ENCODE measurements at regions not wholly inside any gene's neighbourhood (a gene's known extent, or its start where the extent isn't known, plus 50 kb on each side); places are given as distances from the start of the nearest gene placed in this dataset.

- Histone ChIP-seq H3K27ac (ENCODE audit: low read depth, low read length, severe bottlenecking) (no peak overlapping the region), H3K4me1 (ENCODE audit: control insufficient read depth, insufficient read depth, low read length, poor library complexity, severe bottlenecking) (no peaks in the 10 kb centered on the region), H3K9me3 (ENCODE audit: control insufficient read depth, low read length) (no peaks in the 10 kb centered on the region), H3K36me3 (ENCODE audit: control insufficient read depth, insufficient read depth, low read length) (no peaks in the 10 kb centered on the region), H3K4me3 (ENCODE audit: extremely low read depth, insufficient read depth, low read length, poor library complexity, severe bottlenecking) (no peak overlapping the region)
- WGBS, 2 experiments (ENCODE audit: insufficient coverage in 2 of 2): 100% methylated on average over 2 of the region's 3 CpGs; no CpG with 5 or more reads in 1 of the 2 experiments
Measured at GRCh38 chr1:87586501-87586900, 257.8 kb downstream of the LMO4 start.

- Histone ChIP-seq H3K4me3 (ENCODE audit: extremely low read depth, insufficient read depth, low read length, poor library complexity, severe bottlenecking) (no peak overlapping the region), H3K36me3 (ENCODE audit: control insufficient read depth, insufficient read depth, low read length) (no peaks in the 10 kb centered on the region), H3K4me1 (ENCODE audit: control insufficient read depth, insufficient read depth, low read length, poor library complexity, severe bottlenecking) (no peaks in the 10 kb centered on the region), H3K27ac (ENCODE audit: low read depth, low read length, severe bottlenecking) (no peak overlapping the region), H3K9me3 (ENCODE audit: control insufficient read depth, low read length) (no peaks in the 10 kb centered on the region)
- WGBS, 2 experiments (ENCODE audit: insufficient coverage in 2 of 2): 91 to 100% methylated on average over 1 to 3 of the region's 4 CpGs
Measured at GRCh38 chr1:87588495-87588894, 259.8 kb downstream of the LMO4 start.

- no peaks in the 10 kb centered on the region for H3K9me3 ChIP-seq (ENCODE audit: control insufficient read depth, low read length)
- 77 to 83% methylated on average over 4 to 5 of the region's 6 CpGs for WGBS, 2 experiments (ENCODE audit: insufficient coverage in 2 of 2)
- no peak overlapping the region for H3K27ac ChIP-seq (ENCODE audit: low read depth, low read length, severe bottlenecking)
- H3K4me1 ChIP-seq (ENCODE audit: control insufficient read depth, insufficient read depth, low read length, poor library complexity, severe bottlenecking): no peaks in the 10 kb centered on the region
- no peaks in the 10 kb centered on the region for H3K36me3 ChIP-seq (ENCODE audit: control insufficient read depth, insufficient read depth, low read length)
- no peak overlapping the region for H3K4me3 ChIP-seq (ENCODE audit: extremely low read depth, insufficient read depth, low read length, poor library complexity, severe bottlenecking)
Measured at GRCh38 chr1:87591492-87591891, 262.8 kb downstream of the LMO4 start.

GRCh38 chr1:87592156-87592555 lies 263.5 kb downstream of the LMO4 start:
- no peak overlapping the region for H3K27ac ChIP-seq (ENCODE audit: low read depth, low read length, severe bottlenecking)
- WGBS, 2 experiments (ENCODE audit: insufficient coverage in 2 of 2): 100% methylated on average over 1 of the region's 2 CpGs
- H3K9me3 ChIP-seq (ENCODE audit: control insufficient read depth, low read length): no peaks in the 10 kb centered on the region
- no peaks in the 10 kb centered on the region for H3K36me3 ChIP-seq (ENCODE audit: control insufficient read depth, insufficient read depth, low read length)
- H3K4me3 ChIP-seq (ENCODE audit: extremely low read depth, insufficient read depth, low read length, poor library complexity, severe bottlenecking): no peak overlapping the region
- H3K4me1 ChIP-seq (ENCODE audit: control insufficient read depth, insufficient read depth, low read length, poor library complexity, severe bottlenecking): no peaks in the 10 kb centered on the region

DNA sequence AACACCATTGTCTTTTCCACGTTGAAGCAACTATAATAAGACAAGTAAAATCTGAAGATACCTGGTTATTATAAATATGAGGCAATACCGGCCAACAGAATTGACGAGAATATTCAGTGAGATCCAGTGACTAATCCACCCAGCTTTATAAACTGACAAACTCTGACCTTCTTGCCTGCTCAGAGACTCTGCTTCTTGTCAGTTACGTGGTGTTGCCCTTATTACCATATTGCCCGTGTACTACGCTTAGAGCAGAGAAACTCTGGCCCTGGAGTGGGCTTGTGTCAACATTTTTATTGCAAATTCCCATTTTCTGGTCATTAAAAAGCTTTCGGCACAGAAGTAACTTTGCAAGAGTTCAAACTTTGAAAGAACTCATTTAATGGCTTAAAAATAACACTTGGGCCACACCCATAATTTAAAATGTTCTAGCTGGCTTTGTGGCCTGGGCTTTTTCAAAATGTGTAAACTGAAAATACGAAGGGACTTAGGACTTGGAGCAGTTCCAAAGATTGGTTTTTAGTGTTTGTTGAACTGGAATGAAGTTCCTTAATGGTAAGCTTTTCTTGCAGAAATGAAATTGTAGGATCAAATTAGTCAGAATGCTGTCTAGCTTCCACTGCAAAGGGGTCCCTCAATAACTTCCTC lies 266.2 kb downstream of the LMO4 start:
- Histone ChIP-seq H3K27ac (ENCODE audit: low read depth, low read length, severe bottlenecking) (no peak overlapping the region), H3K9me3 (ENCODE audit: control insufficient read depth, low read length) (no peaks in the 10 kb centered on the region), H3K4me3 (ENCODE audit: extremely low read depth, insufficient read depth, low read length, poor library complexity, severe bottlenecking) (no peak overlapping the region), H3K36me3 (ENCODE audit: control insufficient read depth, insufficient read depth, low read length) (no peaks in the 10 kb centered on the region), H3K4me1 (ENCODE audit: control insufficient read depth, insufficient read depth, low read length, poor library complexity, severe bottlenecking) (no peaks in the 10 kb centered on the region)
- WGBS, 2 experiments (ENCODE audit: insufficient coverage in 2 of 2): 88 to 96% methylated on average over 5 to 7 of the region's 8 CpGs

- Histone ChIP-seq H3K36me3 (ENCODE audit: control insufficient read depth, insufficient read depth, low read length) (no peaks in the 10 kb centered on the region), H3K4me3 (ENCODE audit: extremely low read depth, insufficient read depth, low read length, poor library complexity, severe bottlenecking) (no peak overlapping the region), H3K9me3 (ENCODE audit: control insufficient read depth, low read length) (no peaks in the 10 kb centered on the region), H3K4me1 (ENCODE audit: control insufficient read depth, insufficient read depth, low read length, poor library complexity, severe bottlenecking) (no peaks in the 10 kb centered on the region), H3K27ac (ENCODE audit: low read depth, low read length, severe bottlenecking) (no peak overlapping the region)
- WGBS, 2 experiments (ENCODE audit: insufficient coverage in 2 of 2): 57 to 92% methylated on average over 1 to 2 of the region's 3 CpGs
Measured at GRCh38 chr1:87595384-87595781, 266.7 kb downstream of the LMO4 start.

DNA sequence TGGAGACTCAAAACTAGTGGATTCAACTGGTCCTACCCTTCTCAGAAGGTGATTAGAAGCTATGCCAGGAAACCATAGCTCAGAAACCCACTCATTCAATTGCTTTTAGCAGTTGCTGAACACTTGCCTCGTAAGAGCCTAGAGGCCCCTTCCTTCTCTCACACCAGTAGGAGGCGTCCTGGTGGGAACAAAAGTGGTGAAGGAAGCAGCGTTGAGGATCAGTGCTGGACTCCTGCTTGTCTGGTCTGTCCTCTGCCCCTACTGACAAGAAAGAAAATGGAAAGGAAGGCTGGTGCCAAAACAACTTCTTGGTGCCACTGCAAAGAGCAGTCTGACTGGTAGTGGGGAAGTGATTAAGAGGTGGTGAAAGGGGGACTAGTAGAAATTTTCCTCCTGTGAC lies 269.7 kb downstream of the LMO4 start:
- H3K4me3 ChIP-seq (ENCODE audit: extremely low read depth, insufficient read depth, low read length, poor library complexity, severe bottlenecking): no peak overlapping the region
- H3K36me3 ChIP-seq (ENCODE audit: control insufficient read depth, insufficient read depth, low read length): no peaks in the 10 kb centered on the region
- H3K27ac ChIP-seq (ENCODE audit: low read depth, low read length, severe bottlenecking): no peak overlapping the region
- no peaks in the 10 kb centered on the region for H3K9me3 ChIP-seq (ENCODE audit: control insufficient read depth, low read length)
- H3K4me1 ChIP-seq (ENCODE audit: control insufficient read depth, insufficient read depth, low read length, poor library complexity, severe bottlenecking): no peaks in the 10 kb centered on the region
- WGBS, 2 experiments (ENCODE audit: insufficient coverage in 2 of 2): 40 to 53% methylated on average over 1 to 3 of the region's 3 CpGs

GRCh38 chr1:87599569-87599968 lies 270.9 kb downstream of the LMO4 start:
- Histone ChIP-seq H3K27ac (ENCODE audit: low read depth, low read length, severe bottlenecking) (no peak overlapping the region), H3K9me3 (ENCODE audit: control insufficient read depth, low read length) (no peaks in the 10 kb centered on the region), H3K4me3 (ENCODE audit: extremely low read depth, insufficient read depth, low read length, poor library complexity, severe bottlenecking) (no peak overlapping the region), H3K4me1 (ENCODE audit: control insufficient read depth, insufficient read depth, low read length, poor library complexity, severe bottlenecking) (no peaks in the 10 kb centered on the region), H3K36me3 (ENCODE audit: control insufficient read depth, insufficient read depth, low read length) (no peaks in the 10 kb centered on the region)
- WGBS, 2 experiments (ENCODE audit: insufficient coverage in 2 of 2): 63% methylated on average over 2 of the region's 2 CpGs; no CpG with 5 or more reads in 1 of the 2 experiments

- H3K9me3 ChIP-seq (ENCODE audit: control insufficient read depth, low read length): peaks cover under 1% of the 10 kb centered on the region
- H3K36me3 ChIP-seq (ENCODE audit: control insufficient read depth, insufficient read depth, low read length): no peaks in the 10 kb centered on the region
- H3K4me1 ChIP-seq (ENCODE audit: control insufficient read depth, insufficient read depth, low read length, poor library complexity, severe bottlenecking): no peaks in the 10 kb centered on the region
- WGBS, 2 experiments (ENCODE audit: insufficient coverage in 2 of 2): 82 to 90% methylated on average over 3 of the region's 6 CpGs
- H3K4me3 ChIP-seq (ENCODE audit: extremely low read depth, insufficient read depth, low read length, poor library complexity, severe bottlenecking): no peak overlapping the region
- no peak overlapping the region for H3K27ac ChIP-seq (ENCODE audit: low read depth, low read length, severe bottlenecking)
Measured at GRCh38 chr1:87600055-87600850, 271.6 kb downstream of the LMO4 start.

DNA sequence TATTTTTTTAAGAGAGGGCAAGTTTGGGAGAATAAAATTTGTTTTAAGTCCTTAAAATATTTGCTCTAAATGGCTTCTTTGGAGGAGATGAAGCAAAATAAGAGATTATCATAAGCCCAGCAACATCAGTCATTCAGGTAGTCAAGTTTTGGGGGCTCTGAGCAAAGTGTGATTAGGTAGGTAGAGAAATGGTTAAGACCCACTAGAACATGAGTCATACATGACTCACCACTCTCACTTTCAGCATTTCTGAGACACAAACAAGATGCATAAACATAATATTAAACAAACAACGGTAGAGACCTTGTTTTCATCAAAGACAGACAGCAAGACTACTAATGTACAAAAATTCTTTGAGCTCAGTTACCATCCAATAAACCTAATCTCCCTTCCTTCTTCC lies 272.2 kb downstream of the LMO4 start:
- Histone ChIP-seq H3K4me1 (ENCODE audit: control insufficient read depth, insufficient read depth, low read length, poor library complexity, severe bottlenecking) (no peaks in the 10 kb centered on the region), H3K4me3 (ENCODE audit: extremely low read depth, insufficient read depth, low read length, poor library complexity, severe bottlenecking) (no peak overlapping the region), H3K36me3 (ENCODE audit: control insufficient read depth, insufficient read depth, low read length) (no peaks in the 10 kb centered on the region), H3K27ac (ENCODE audit: low read depth, low read length, severe bottlenecking) (no peak overlapping the region), H3K9me3 (ENCODE audit: control insufficient read depth, low read length) (peaks cover 7% of the 10 kb centered on the region)
- WGBS, 2 experiments (ENCODE audit: insufficient coverage in 2 of 2): no CpG with 5 or more reads among the region's 1 CpG

DNA sequence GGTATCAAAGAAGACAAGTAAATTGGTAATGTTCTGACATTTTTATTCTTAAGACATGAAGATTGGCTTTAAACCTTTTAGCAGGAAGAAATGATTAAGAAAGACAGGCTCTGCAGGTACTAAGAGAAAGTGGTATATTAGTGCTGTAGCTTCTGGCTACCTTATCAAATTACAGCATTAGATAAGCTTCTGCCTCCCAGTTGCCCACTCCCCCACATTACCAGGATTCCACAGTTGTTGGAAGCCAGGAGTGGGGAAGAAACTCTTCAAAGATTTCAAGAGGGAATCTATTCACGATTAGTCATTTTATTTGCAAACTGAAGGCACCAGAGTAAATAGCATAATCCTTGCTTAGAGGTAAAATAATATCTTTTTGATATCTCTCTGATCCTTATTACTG lies 274.9 kb downstream of the LMO4 start:
- no CpG with 5 or more reads among the region's 1 CpG for WGBS, 2 experiments (ENCODE audit: insufficient coverage in 2 of 2)
- Histone ChIP-seq H3K27ac (ENCODE audit: low read depth, low read length, severe bottlenecking) (no peak overlapping the region), H3K4me1 (ENCODE audit: control insufficient read depth, insufficient read depth, low read length, poor library complexity, severe bottlenecking) (no peaks in the 10 kb centered on the region), H3K9me3 (ENCODE audit: control insufficient read depth, low read length) (peaks cover 7% of the 10 kb centered on the region), H3K36me3 (ENCODE audit: control insufficient read depth, insufficient read depth, low read length) (no peaks in the 10 kb centered on the region), H3K4me3 (ENCODE audit: extremely low read depth, insufficient read depth, low read length, poor library complexity, severe bottlenecking) (no peak overlapping the region)

Measured in mesodermal cell (in vitro differentiated cells).